ENCODE measurements at regions not wholly inside any gene's neighbourhood (a gene's known extent, or its start where the extent isn't known, plus 50 kb on each side); places are given as distances from the start of the nearest gene placed in this dataset.
A peak's percentile ranks its signal among the peaks of the same experiment; 100 is the strongest.

DNA sequence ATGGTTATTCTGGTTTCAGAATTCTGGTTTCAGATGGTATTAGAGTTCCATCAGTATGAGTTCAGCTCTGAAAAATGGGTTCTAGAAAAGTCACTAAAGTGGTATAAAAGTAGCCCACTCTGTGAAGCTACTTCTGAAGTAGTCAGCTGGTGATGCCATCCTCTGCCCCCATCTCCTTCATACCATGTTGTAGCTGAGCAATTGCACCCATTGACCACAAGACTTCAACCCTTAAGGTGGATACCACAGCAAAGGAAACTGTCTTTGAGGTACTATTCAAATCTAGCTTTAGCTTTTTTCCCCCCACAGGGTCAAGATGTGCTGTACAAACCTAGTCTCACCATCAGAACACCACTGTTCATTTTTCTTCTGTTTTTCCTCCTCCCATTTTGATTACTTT, 444.9 kb downstream of the DMAC1 start:
- no peak for DNase-seq (ENCODE audit: low read depth)
- TF ChIP-seq, protein P1, sequence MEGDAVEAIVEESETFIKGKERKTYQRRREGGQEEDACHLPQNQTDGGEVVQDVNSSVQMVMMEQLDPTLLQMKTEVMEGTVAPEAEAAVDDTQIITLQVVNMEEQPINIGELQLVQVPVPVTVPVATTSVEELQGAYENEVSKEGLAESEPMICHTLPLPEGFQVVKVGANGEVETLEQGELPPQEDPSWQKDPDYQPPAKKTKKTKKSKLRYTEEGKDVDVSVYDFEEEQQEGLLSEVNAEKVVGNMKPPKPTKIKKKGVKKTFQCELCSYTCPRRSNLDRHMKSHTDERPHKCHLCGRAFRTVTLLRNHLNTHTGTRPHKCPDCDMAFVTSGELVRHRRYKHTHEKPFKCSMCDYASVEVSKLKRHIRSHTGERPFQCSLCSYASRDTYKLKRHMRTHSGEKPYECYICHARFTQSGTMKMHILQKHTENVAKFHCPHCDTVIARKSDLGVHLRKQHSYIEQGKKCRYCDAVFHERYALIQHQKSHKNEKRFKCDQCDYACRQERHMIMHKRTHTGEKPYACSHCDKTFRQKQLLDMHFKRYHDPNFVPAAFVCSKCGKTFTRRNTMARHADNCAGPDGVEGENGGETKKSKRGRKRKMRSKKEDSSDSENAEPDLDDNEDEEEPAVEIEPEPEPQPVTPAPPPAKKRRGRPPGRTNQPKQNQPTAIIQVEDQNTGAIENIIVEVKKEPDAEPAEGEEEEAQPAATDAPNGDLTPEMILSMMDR (IDR thresholded peaks at IDR 0.05; ENCODE audit: insufficient read depth, low read depth, low read length, missing control alignments): no peak

DNA sequence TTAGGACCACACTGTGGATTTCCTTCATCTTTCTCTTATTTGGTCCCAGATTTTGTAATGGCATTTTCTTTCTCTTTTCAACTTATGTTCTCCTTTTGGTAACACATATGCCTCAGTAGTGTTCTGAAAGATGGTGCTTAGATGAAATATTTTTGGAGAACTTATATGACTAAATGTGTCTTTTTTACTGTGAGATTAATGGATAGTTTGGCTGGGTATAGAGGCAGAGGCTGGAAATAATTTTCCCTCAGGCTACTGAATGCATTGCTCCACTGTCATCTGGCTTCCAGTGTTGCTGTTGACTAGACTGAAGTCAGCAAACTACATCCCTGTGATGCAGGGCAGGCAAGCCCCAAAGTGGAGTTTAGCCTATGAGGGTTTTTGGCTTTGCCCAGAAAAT, 450.9 kb downstream of the DMAC1 start:
- TF ChIP-seq, protein P1 (IDR thresholded peaks at IDR 0.05; ENCODE audit: insufficient read depth, low read depth, low read length, missing control alignments): no peak
- no peak for DNase-seq (ENCODE audit: low read depth)

More for the DNA sequence above, 444.9 kb downstream of the DMAC1 start:
- H3K4me3 ChIP-seq (ENCODE audit: low read depth, low read length): no peak overlapping the region

DNA sequence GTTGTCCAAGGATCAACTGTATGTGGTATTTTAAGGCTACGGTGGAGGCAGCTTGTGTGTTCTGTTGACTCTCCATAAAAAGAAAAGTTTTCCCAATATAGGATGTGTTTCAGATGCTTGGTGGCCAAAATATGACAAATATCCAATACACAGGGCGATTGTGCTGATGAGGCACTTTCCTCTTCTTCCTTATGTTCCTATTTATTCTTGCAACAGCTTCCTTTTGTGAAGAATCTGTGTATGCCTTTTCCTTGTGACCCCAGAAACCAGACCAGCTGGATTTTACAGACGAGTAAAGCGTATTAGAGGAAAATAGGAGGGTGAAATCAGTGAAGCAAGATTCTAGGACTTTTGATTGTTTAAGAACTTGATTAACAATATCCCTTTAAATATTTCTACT, 452.0 kb downstream of the DMAC1 start:
- DNase-seq (ENCODE audit: low read depth): no peak
- TF ChIP-seq, protein P1 (IDR thresholded peaks at IDR 0.05; ENCODE audit: insufficient read depth, low read depth, low read length, missing control alignments): no peak
- no peak overlapping the region for H3K4me3 ChIP-seq (ENCODE audit: low read depth, low read length)

More for the DNA sequence above, 450.9 kb downstream of the DMAC1 start:
- no peak overlapping the region for H3K4me3 ChIP-seq (ENCODE audit: low read depth, low read length)

GRCh38 chr9:7346144-7346543, 453.4 kb downstream of the DMAC1 start:
- TF ChIP-seq, protein P1 (IDR thresholded peaks at IDR 0.05; ENCODE audit: insufficient read depth, low read depth, low read length, missing control alignments): no peak
- H3K4me3 ChIP-seq (ENCODE audit: low read depth, low read length): no peak overlapping the region
- no peak for DNase-seq (ENCODE audit: low read depth)

DNA sequence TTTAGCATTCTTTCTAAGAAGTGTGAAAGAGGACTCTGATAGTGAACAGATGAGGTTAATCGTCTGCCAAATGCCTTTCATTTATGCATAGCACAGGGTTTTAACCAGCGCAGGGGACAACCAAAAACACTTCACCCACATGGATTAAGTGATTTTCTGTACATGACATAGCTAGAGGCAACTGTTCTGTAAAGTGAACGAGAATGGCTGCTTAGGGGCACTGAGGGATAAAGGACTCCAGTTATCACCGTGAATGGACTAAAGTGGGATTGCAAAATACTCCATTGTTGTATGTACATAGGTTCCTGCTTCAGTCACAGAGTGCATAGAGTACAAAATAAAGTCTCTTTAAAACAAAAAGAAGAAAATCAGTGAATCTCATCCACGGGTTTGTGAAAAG, 456.8 kb downstream of the DMAC1 start:
- TF ChIP-seq, protein P1 (IDR thresholded peaks at IDR 0.05; ENCODE audit: insufficient read depth, low read depth, low read length, missing control alignments): no peak
- DNase-seq (ENCODE audit: low read depth): no peak
- no peak overlapping the region for H3K4me3 ChIP-seq (ENCODE audit: low read depth, low read length)

DNA sequence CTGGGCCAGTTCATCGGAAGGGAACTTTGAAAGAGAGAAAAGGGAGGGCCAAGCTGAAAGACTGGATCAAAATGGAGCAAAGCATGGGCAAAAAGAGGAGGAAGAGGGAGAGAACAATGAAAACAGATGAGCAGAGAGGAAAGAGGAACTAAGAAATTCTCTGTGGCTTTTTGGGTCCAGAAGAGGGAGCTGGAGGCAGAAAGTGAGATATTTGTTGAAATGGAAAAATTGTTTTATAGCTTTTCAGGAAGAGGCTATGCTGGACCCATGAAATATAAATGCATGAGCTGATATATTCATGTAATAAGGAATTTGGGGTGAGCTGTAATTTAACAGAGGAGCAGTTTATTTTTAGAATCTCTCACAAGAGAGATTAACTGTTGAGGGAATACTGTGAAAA, 457.3 kb downstream of the DMAC1 start:
- DNase-seq (ENCODE audit: low read depth): peak; percentile 20
- H3K4me3 ChIP-seq (ENCODE audit: low read depth, low read length): no peak overlapping the region
- TF ChIP-seq, protein P1 (IDR thresholded peaks at IDR 0.05; ENCODE audit: insufficient read depth, low read depth, low read length, missing control alignments): no peak

GRCh38 chr9:7341571-7341970, 458.0 kb downstream of the DMAC1 start:
- TF ChIP-seq, protein P1 (IDR thresholded peaks at IDR 0.05; ENCODE audit: insufficient read depth, low read depth, low read length, missing control alignments): no peak
- DNase-seq (ENCODE audit: low read depth): peak; percentile 11
- no peak overlapping the region for H3K4me3 ChIP-seq (ENCODE audit: low read depth, low read length)
